Stimulated activated CD4-positive, alpha-beta T cell treated with anti-CD3 and anti-CD28 coated beads, Interleukin-12 subunit alpha, Interleukin-12 subunit beta, amount 100 ng/mL, for 24 hours (primary cell): ENCODE measurements at regions not wholly inside any gene's neighbourhood (a gene's known extent, or its start where the extent isn't known, plus 50 kb on each side); places are given as distances from the start of the nearest gene placed in this dataset.
"Not testable (repeated sequence)": the region's sequence is repeated elsewhere in the genome, so short reads cannot be mapped to it uniquely, and the experiment has no call there.

Source experiments
- DNase-seq, 2 experiments: peaks; one replicate each; pipeline ENCODE4 v3.0.0-alpha.2; 2020; ENCODE audit warnings: low read depth in 2 of 2

GRCh38 chr2:87604980-87605379 lies 142.9 kb upstream of the PLGLB2 start:
- DNase-seq, result not testable (repeated sequence)

GRCh38 chr2:87608377-87609166 lies 139.3 kb upstream of the PLGLB2 start:
- DNase-seq, result not testable (repeated sequence)

GRCh38 chr2:87610974-87611373 lies 136.9 kb upstream of the PLGLB2 start:
- DNase-seq, result not testable (repeated sequence)

GRCh38 chr2:87611416-87611815 lies 136.5 kb upstream of the PLGLB2 start:
- DNase-seq, result not testable (repeated sequence)

GRCh38 chr2:87611956-87612355 lies 135.9 kb upstream of the PLGLB2 start:
- not testable (repeated sequence) for DNase-seq

GRCh38 chr2:87614829-87615434 lies 133.0 kb upstream of the PLGLB2 start:
- DNase-seq, result not testable (repeated sequence)

- DNase-seq, result not testable (repeated sequence)
Observed at GRCh38 chr2:87619121-87619520, 128.8 kb upstream of the PLGLB2 start.

GRCh38 chr2:87621139-87621538 lies 126.7 kb upstream of the PLGLB2 start:
- not testable (repeated sequence) for DNase-seq

GRCh38 chr2:87622720-87623119 lies 125.2 kb upstream of the PLGLB2 start:
- DNase-seq, result not testable (repeated sequence)

- DNase-seq, result not testable (repeated sequence)
Observed at GRCh38 chr2:87629491-87630458, 118.1 kb upstream of the PLGLB2 start.

- DNase-seq, result not testable (repeated sequence)
Observed at GRCh38 chr2:87630892-87631291, 117.0 kb upstream of the PLGLB2 start.

- DNase-seq, result not testable (repeated sequence)
Observed at GRCh38 chr2:87631402-87631801, 116.5 kb upstream of the PLGLB2 start.

GRCh38 chr2:87633287-87633963 lies 114.5 kb upstream of the PLGLB2 start:
- DNase-seq, result not testable (repeated sequence)

- not testable (repeated sequence) for DNase-seq
Observed at GRCh38 chr2:87634106-87634505, 113.8 kb upstream of the PLGLB2 start.

- not testable (repeated sequence) for DNase-seq
Observed at GRCh38 chr2:87634971-87635650, 112.8 kb upstream of the PLGLB2 start.

GRCh38 chr2:87636246-87636645 lies 111.6 kb upstream of the PLGLB2 start:
- not testable (repeated sequence) for DNase-seq

- not testable (repeated sequence) for DNase-seq
Observed at GRCh38 chr2:87636735-87637134, 111.2 kb upstream of the PLGLB2 start.

GRCh38 chr2:87637249-87637990 lies 110.5 kb upstream of the PLGLB2 start:
- not testable (repeated sequence) for DNase-seq

GRCh38 chr2:87638114-87638807 lies 109.6 kb upstream of the PLGLB2 start:
- DNase-seq, result not testable (repeated sequence)
